HepG2 (cell line): ENCODE measurements at regions not wholly inside any gene's neighbourhood (a gene's known extent, or its start where the extent isn't known, plus 50 kb on each side); places are given as distances from the start of the nearest gene placed in this dataset.
"Not testable (repeated sequence)": the region's sequence is repeated elsewhere in the genome, so short reads cannot be mapped to it uniquely, and the experiment has no call there.

ENCODE experiments used
- ATAC-seq: fragments of 200-7000 bp; cut with Tn5 transposase; 3 replicates; pipeline ENCODE4 v1.9.1; 2020; ENCODE audit warnings: mild to moderate bottlenecking, moderate library complexity
- BruUV-seq: library from RNA; stranded (reverse); fragments of 400-500 nt; replicated peaks from 2 replicates; lab custom pipeline; 2021; lab: Mats Ljungman, UMichigan
- CTCF ChIA-PET: fragments of 300-600 bp; formaldehyde crosslinking; extraction: SDS; loops from one replicate; lab custom pipeline; 2021; ENCODE audit warnings: low total read pairs, inconsistent platforms, low intra/inter-chr PET ratio; lab: Yijun Ruan, JAX
- POLR2A ChIA-PET: fragments of 350-600 bp; sonication (Branson Sonifier 250); formaldehyde crosslinking; loops from one replicate; lab custom pipeline; 2020; ENCODE audit warnings: antibody characterized with exemption, inconsistent platforms; lab: Yijun Ruan, JAX
- DNase-seq: peaks from one replicate; pipeline ENCODE4 v3.0.0-alpha.2; 2015; ENCODE audit warnings: low spot score
- FAIRE-seq: peaks from 3 replicates; lab custom pipeline; 2011; peaks lifted over from hg19 to GRCh38; lab: Jason Lieb, UNC
- H2AFZ ChIP-seq: one replicate; pipeline ENCODE4 v1.6.1; 2011; ENCODE audit warnings: low read length, inconsistent platforms
- H3K27ac ChIP-seq: fragments of 300-600 bp; 3 replicates; pipeline ENCODE4 v1.8.0; 2011; ENCODE audit warnings: mixed run types, mild to moderate bottlenecking, mixed read lengths, low read length, inconsistent platforms; ENCODE audit not compliant: insufficient read depth; ENCODE audit errors: extremely low read length
- H3K27me3 ChIP-seq, 2 experiments: fragments of 200-600 bp in 1 of 2; 2 replicates in 1 of 2; 3 replicates in 1 of 2; pipeline versions ENCODE4 v1.6.0 to v1.8.0; 2011; ENCODE audit warnings: low read length in 2 of 2, mild to moderate bottlenecking in 2 of 2, moderate library complexity in 2 of 2, inconsistent platforms in 1 of 2; ENCODE audit not compliant: insufficient read depth in 2 of 2, control insufficient read depth in 1 of 2
- H3K36me3 ChIP-seq, 2 experiments: fragments of 200-600 bp in 1 of 2; replicated peaks in 1 of 2; 2 replicates in 1 of 2; 3 replicates in 1 of 2; pipeline versions ENCODE4 v1.5.1 to v1.8.0; 2011; ENCODE audit warnings: low read length in 2 of 2, inconsistent platforms in 1 of 2; ENCODE audit not compliant: insufficient read depth in 2 of 2, control insufficient read depth in 1 of 2
- H3K4me1 ChIP-seq: 2 replicates; pipeline ENCODE4 v1.5.1; 2012; ENCODE audit warnings: low read length, inconsistent platforms; ENCODE audit not compliant: insufficient read depth
- H3K4me2 ChIP-seq: 2 replicates; pipeline ENCODE4 v1.6.0; 2011; ENCODE audit warnings: low read depth, low read length, inconsistent platforms
- H3K4me3 ChIP-seq, 3 experiments: fragments of 200-600 bp in 1 of 3; sonication (generic), shearing (Covaris generic) in 1 of 3; replicated peaks in 1 of 3; 2 replicates each; pipeline ENCODE4 v1.5.1; 2011 to 2016; ENCODE audit warnings: low read length in 3 of 3, inconsistent platforms in 2 of 3, low read depth in 2 of 3, mild to moderate bottlenecking in 2 of 3, control low read depth in 1 of 3, mixed read lengths in 1 of 3; ENCODE audit not compliant: insufficient read depth in 1 of 3
- H3K79me2 ChIP-seq: one replicate; pipeline ENCODE4 v1.6.1; 2011; ENCODE audit warnings: low read length, inconsistent platforms; ENCODE audit not compliant: insufficient read depth
- H3K9ac ChIP-seq: 2 replicates; pipeline ENCODE4 v1.6.0; 2011; ENCODE audit warnings: mild to moderate bottlenecking, low read depth, low read length, inconsistent platforms; ENCODE audit not compliant: insufficient read depth
- H3K9me3 ChIP-seq: 2 replicates; pipeline ENCODE4 v1.5.1; 2012; ENCODE audit warnings: mild to moderate bottlenecking, low read length
- H4K20me1 ChIP-seq: 2 replicates; pipeline ENCODE4 v1.6.0; 2011; ENCODE audit warnings: inconsistent platforms, mild to moderate bottlenecking, low read length, moderate library complexity; ENCODE audit not compliant: insufficient read depth
- ETV6 ChIP-seq: sonication (generic); formaldehyde crosslinking; conservative IDR thresholded peaks from 2 replicates; pipeline ENCODE4 v1.4.0; 2020; ENCODE audit warnings: missing genetic modification reagents
- MAFK ChIP-seq, 2 experiments: IDR thresholded peaks in 1 of 2; conservative IDR thresholded peaks in 1 of 2; 2 replicates each; pipeline ENCODE4 v1.6.1; 2011; ENCODE audit warnings: improper control_type of control experiment in 2 of 2, low read length in 2 of 2
- SMYD3 ChIP-seq: sonication (generic); formaldehyde crosslinking; IDR thresholded peaks from 2 replicates; pipeline ENCODE4 v1.8.1; 2023; ENCODE audit warnings: mild to moderate bottlenecking, missing genetic modification reagents
- SOX5 ChIP-seq: IDR thresholded peaks from 2 replicates; pipeline ENCODE4 v1.6.1; 2016; ENCODE audit warnings: borderline replicate concordance
- ZNF3 ChIP-seq: IDR thresholded peaks from 2 replicates; pipeline ENCODE4 v1.7.0; 2017; ENCODE audit warnings: inconsistent platforms
- ZNF570 ChIP-seq: sonication (generic); formaldehyde crosslinking; IDR thresholded peaks from 2 replicates; pipeline ENCODE4 v1.4.0; 2020; ENCODE audit warnings: mild to moderate bottlenecking, missing genetic modification reagents, borderline replicate concordance
- WGBS: methylation state at CpG from one replicate; pipeline ENCODE4 v1.1.6; 2017; ENCODE audit warnings: low lambda C conversion rate; 5-methylcytosine and 5-hydroxymethylcytosine counted together
- in situ Hi-C: cut with HindIII; loops from 2 replicates; pipeline ENCODE4 v1.10.0; 2017; ENCODE audit warnings: low pct_unique_long_range_greater_than_20kb; ENCODE audit not compliant: extremely low pct_ligation_motif_present
- intact Hi-C: fragments of 100-400 bp; cut with micrococcal nuclease; formaldehyde crosslinking; loops from one replicate; pipeline ENCODE4 v1.10.0; 2022; ENCODE audit not compliant: unreplicated experiment

GRCh38 chr10:3954615-3955014 is 169.6 kb upstream of the KLF6 start:
- H3K4me3 ChIP-seq: no peak overlapping the region
- no peak for TF ChIP-seq ZNF570 (CRISPR knock-in tag)
- TF ChIP-seq SOX5: no peak
- no peak for TF ChIP-seq ETV6 (CRISPR knock-in tag)
- TF ChIP-seq MAFK (conservative IDR thresholded peaks at IDR 0.05 in 1 of 2, IDR thresholded peaks at IDR 0.05 in 1 of 2; ENCODE audit: low read length in 2 of 2): no peak
- TF ChIP-seq ZNF3 (CRISPR knock-in tag): no peak
- no peak for TF ChIP-seq SMYD3 (CRISPR knock-in tag)
- TF ChIP-seq, all 625 proteins: peak for 0
- BruUV-seq: no TSS peak
- Histone ChIP-seq H3K27ac (no peak overlapping the region), H3K4me1 (no peaks in the 10 kb centered on the region), H2AFZ (no peak overlapping the region), H3K4me2 (no peak overlapping the region), H3K9me3 (no peaks in the 10 kb centered on the region), H3K79me2 (no peaks in the 10 kb centered on the region), H4K20me1 (no peaks in the 10 kb centered on the region), H3K9ac (no peak overlapping the region), H3K36me3 (no peaks in the 10 kb centered on the region), H3K27me3 (peaks cover 0 to 23% of the 10 kb centered on the region in 2 experiments; a peak in 2 of 5 replicates)
- in situ Hi-C loops (no loop called here), intact Hi-C loops (no loop called here)
- ATAC-seq (no peak), FAIRE-seq (no peak), DNase-seq (no peak)
- ChIA-PET POLR2A (no interaction called here), CTCF (no interaction called here)
- 33% methylated on average over 4 of the region's 4 CpGs for WGBS

DNA sequence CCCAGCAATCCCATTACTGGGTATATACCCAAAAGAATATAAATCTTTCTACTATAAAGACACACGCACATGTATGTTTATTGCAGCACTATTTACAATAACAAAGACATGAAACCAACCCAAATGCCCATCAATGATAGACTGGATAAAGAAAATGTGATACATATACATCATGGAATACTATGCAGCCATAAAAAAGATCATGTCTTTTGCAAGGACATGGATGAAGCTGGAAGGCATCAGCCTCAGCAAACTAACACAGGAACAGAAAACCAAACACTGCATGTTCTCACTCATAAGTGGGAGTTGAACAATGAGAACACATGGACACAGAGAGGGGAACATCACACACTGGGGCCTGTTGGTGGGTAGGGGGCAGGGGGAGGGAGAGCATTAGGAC is 169.0 kb upstream of the KLF6 start:
- CTCF ChIA-PET, BruUV-seq, POLR2A ChIA-PET: not testable (repeated sequence)

More for the DNA sequence above, 169.0 kb upstream of the KLF6 start:
- H3K4me3 ChIP-seq, H2AFZ ChIP-seq, H3K27ac ChIP-seq, DNase-seq, ATAC-seq, H4K20me1 ChIP-seq, FAIRE-seq, H3K4me1 ChIP-seq, in situ Hi-C loops, intact Hi-C loops, H3K79me2 ChIP-seq, H3K4me2 ChIP-seq, H3K9ac ChIP-seq, H3K9me3 ChIP-seq, H3K36me3 ChIP-seq: not testable (repeated sequence)
- peaks cover 0 to 19% of the 10 kb centered on the region in 2 experiments; a peak in 2 of 5 replicates for H3K27me3 ChIP-seq
- WGBS: 0% methylated on average over 1 of the region's 1 CpG
